RWPE1 (cell line): ENCODE measurements at regions not wholly inside any gene's neighbourhood (a gene's known extent, or its start where the extent isn't known, plus 50 kb on each side); places are given as distances from the start of the nearest gene placed in this dataset.

ENCODE experiments used
- CTCF ChIA-PET: fragments of 350-600 bp; sonication (Branson Sonifier 250); formaldehyde crosslinking; extraction: SDS; loops from one replicate; lab custom pipeline; 2021; lab: Yijun Ruan, JAX
- POLR2A ChIA-PET: fragments of 400-600 bp; formaldehyde crosslinking; extraction: SDS; loops from one replicate; lab custom pipeline; 2020; ENCODE audit warnings: antibody characterized with exemption; ENCODE audit not compliant: low non-redundant PET; lab: Yijun Ruan, JAX
- DNase-seq: peaks from one replicate; pipeline ENCODE4 v3.0.0; 2012; ENCODE audit warnings: low spot score
- H3K27ac ChIP-seq: fragments of 450-650 bp; 2 replicates; pipeline ENCODE4 v1.5.1; 2017
- TF ChIP-seq, protein P1 (sequence below): fragments of 450-650 bp; conservative IDR thresholded peaks from 2 replicates; pipeline ENCODE4 v1.5.1; 2017; ENCODE audit warnings: low read depth, mild to moderate bottlenecking

DNA sequence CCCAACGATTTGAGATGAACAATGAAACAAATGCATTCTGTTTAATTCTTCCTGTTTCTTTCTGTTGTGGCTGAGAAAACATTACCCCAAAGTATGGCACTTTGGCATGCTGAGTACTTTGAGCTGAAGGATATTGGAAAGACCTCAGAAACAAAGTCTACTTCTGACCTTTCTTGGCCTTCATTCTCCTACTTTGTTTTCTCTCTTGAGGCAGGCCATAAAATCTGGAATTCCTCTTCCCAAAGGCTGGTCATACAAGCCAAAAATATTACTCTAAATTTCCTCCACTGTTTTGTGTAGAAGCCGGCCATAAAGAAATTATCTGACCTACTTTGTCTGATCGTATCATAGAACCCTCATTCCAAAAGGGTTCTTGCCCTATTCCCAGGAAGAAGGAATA lies 1048.2 kb downstream of the TECRL start:
- TF ChIP-seq, protein P1, sequence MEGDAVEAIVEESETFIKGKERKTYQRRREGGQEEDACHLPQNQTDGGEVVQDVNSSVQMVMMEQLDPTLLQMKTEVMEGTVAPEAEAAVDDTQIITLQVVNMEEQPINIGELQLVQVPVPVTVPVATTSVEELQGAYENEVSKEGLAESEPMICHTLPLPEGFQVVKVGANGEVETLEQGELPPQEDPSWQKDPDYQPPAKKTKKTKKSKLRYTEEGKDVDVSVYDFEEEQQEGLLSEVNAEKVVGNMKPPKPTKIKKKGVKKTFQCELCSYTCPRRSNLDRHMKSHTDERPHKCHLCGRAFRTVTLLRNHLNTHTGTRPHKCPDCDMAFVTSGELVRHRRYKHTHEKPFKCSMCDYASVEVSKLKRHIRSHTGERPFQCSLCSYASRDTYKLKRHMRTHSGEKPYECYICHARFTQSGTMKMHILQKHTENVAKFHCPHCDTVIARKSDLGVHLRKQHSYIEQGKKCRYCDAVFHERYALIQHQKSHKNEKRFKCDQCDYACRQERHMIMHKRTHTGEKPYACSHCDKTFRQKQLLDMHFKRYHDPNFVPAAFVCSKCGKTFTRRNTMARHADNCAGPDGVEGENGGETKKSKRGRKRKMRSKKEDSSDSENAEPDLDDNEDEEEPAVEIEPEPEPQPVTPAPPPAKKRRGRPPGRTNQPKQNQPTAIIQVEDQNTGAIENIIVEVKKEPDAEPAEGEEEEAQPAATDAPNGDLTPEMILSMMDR = no peak
- H3K27ac ChIP-seq = no peak overlapping the region
- POLR2A ChIA-PET = no interaction called here
- DNase-seq = no peak
- CTCF ChIA-PET = no interaction called here

DNA sequence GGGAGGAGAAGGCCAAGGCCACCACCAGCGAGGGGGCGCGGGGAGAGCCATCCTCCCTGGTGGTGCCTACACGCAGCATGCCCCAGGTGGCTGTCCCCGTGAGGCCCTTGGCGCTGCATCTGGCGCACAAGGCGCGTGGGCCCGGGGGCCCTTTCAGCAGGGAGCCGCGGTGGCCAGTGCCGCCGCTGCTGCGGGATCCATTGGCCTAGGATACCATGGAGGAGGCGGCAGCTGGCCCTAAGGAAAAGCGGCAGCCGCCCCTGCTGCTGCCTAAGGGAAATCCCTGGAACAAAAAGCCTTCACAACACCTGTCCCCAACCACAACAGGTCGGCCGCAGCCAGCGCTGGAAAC lies 1059.6 kb downstream of the TECRL start:
- no peak for DNase-seq
- TF ChIP-seq, protein P1 = no peak
- no peak overlapping the region for H3K27ac ChIP-seq
- POLR2A ChIA-PET = no interaction called here
- CTCF ChIA-PET = no interaction called here

DNA sequence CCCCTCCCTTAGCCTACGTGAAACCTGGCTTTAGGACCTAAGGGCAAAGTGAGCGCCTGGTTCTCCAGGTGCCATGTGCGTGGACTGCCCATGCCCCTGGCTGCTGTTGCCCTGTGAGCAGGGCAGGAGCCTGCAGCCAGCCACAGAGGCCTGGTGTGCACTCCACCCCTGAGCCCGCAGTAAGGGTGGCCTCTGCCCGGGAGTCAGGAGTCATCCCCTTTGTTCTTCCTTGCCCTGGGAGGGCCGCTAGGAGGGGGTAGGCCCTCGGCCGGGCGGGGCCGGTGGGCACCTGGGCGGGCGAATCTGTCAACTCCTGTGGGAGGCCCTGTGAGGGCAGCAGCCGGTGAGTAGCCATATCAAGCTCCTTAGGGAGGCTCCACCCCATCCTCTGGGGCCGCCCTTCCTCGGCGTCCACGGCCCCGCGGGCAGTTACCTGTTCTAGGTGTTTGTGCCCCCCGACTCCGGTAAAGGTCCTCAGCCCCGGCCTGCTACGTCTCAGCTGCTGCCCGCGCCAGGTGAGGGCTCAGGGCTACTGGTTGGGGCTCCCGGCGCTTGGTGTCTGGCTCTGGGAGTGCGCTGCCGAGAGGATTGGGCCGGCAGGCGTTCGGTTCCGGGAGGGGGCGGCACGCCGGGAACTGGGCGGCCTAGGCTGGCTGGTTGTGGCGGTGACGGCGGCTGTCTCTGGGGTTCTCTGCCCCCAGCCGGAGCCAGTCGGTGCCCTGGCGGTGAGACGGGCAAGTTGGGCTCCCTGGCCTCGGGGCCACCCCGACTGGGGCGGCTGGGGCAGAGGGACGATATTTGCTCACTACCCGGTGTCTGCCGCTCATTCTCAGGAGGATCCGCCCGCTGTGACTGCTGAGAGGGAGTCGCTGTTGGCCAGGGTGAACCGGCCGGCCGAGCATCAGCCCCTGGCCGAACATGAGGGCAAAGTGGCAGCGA lies 1060.2 kb downstream of the TECRL start:
- CTCF ChIA-PET = no interaction called here

DNA sequence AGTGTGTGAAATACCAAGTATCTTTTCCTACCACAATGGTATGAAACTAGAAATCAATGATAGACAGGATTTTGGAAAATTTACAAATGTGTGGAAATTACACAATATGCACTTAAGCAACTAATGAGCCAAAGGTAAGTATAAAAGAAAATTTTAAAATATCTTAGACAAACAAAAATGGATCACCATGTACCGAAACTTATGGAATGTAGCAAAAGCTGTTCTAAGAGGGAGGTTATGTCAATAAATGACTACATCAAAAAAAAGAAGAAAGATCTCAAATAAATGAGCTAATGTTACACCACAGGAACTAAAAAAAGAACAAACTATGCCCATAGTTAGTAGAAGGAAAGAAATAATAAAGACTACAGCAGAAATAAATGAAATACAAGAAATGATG lies 1084.1 kb downstream of the TECRL start:
- no peak overlapping the region for H3K27ac ChIP-seq
- TF ChIP-seq, protein P1 = no peak
- no peak for DNase-seq
- ChIA-PET CTCF (no interaction called here), POLR2A (no interaction called here)

More for the DNA sequence above, 1060.2 kb downstream of the TECRL start:
- no peak overlapping the region for H3K27ac ChIP-seq
- POLR2A ChIA-PET = no interaction called here
- TF ChIP-seq, protein P1 = no peak
- no peak for DNase-seq

DNA sequence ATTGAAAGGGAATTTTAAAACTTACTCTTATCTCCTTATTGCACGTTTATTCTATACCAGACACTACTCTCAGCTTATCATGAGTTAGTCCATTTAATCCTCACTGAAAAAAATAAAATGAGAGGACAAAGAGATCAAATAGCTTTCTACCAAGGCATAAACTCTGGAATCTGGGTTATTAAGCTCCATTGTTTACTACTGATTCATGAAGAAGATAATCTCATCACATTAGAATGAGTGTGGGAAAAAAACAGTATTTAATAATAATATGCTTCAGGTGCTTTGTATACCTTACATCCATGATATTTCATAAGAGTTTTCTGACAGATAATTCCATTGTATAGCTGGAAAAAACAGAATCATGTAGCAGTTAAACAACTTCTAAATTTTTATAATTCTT lies 1092.6 kb downstream of the TECRL start:
- DNase-seq = no peak
- no peak overlapping the region for H3K27ac ChIP-seq
- CTCF ChIA-PET = no interaction called here
- TF ChIP-seq, protein P1 = no peak
- POLR2A ChIA-PET = no interaction called here

DNA sequence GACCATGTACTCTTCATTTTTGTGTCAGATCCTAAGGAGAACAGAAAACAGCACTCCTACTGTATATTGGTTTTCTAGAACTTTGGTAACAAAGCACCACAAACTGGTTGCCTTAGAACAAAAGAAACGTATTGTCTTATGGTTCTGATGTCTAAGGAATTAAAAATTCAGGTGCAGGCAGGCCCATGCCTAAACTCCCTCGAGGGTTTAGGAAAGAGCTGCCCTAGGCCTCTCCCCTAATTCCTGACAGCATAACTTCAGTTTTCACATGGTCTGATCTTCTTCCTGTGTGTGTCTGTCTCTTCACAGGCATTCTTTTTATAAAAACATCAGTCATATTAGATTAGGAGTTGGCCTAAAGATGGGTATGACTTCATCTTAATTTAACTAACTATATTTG lies 1093.6 kb downstream of the TECRL start:
- no peak overlapping the region for H3K27ac ChIP-seq
- POLR2A ChIA-PET = no interaction called here
- CTCF ChIA-PET = no interaction called here
- TF ChIP-seq, protein P1 = no peak
- DNase-seq = no peak
